ENCODE measurements at regions not wholly inside any gene's neighbourhood (a gene's known extent, or its start where the extent isn't known, plus 50 kb on each side); places are given as distances from the start of the nearest gene placed in this dataset.

- no peak for TF ChIP-seq CTCF (IDR thresholded peaks at IDR 0.05; ENCODE audit: insufficient read depth, low read length)
- TF ChIP-seq GABPA (IDR thresholded peaks at IDR 0.05; ENCODE audit: low read depth) = no peak
Measured at GRCh38 chr15:25176616-25176923, 221.8 kb downstream of the SNRPN start.

Data from HL-60 (cell line).